GM18858 (cell line): ENCODE measurements at regions not wholly inside any gene's neighbourhood (a gene's known extent, or its start where the extent isn't known, plus 50 kb on each side); places are given as distances from the start of the nearest gene placed in this dataset.
"Not testable (repeated sequence)": the region's sequence is repeated elsewhere in the genome, so short reads cannot be mapped to it uniquely, and the experiment has no call there.

Experiments used
- ATAC-seq: cut with Tn5 transposase; IDR thresholded peaks from one replicate; pipeline ENCODE4 v1.9.1; 2021; ENCODE audit not compliant: unreplicated experiment

- ATAC-seq = no peak
Observed at GRCh38 chr7:125491137-125491536, 561.5 kb upstream of the POT1 start.

- ATAC-seq = no peak
Observed at GRCh38 chr7:125490167-125490566, 560.5 kb upstream of the POT1 start.

GRCh38 chr7:125485223-125485622 lies 555.6 kb upstream of the POT1 start:
- ATAC-seq = no peak

GRCh38 chr7:125484755-125485154 lies 555.1 kb upstream of the POT1 start:
- ATAC-seq = no peak

- ATAC-seq = no peak
Observed at GRCh38 chr7:125481323-125481722, 551.7 kb upstream of the POT1 start.

GRCh38 chr7:125480762-125481161 lies 551.1 kb upstream of the POT1 start:
- no peak for ATAC-seq

- no peak for ATAC-seq
Observed at GRCh38 chr7:125468855-125469174, 539.2 kb upstream of the POT1 start.

- no peak for ATAC-seq
Observed at GRCh38 chr7:125467996-125468854, 538.6 kb upstream of the POT1 start.

- no peak for ATAC-seq
Observed at GRCh38 chr7:125465527-125465926, 535.9 kb upstream of the POT1 start.

- no peak for ATAC-seq
Observed at GRCh38 chr7:125462615-125463014, 533.0 kb upstream of the POT1 start.

- no peak for ATAC-seq
Observed at GRCh38 chr7:125459038-125459437, 529.4 kb upstream of the POT1 start.

GRCh38 chr7:125450749-125451148 lies 521.1 kb upstream of the POT1 start:
- no peak for ATAC-seq

GRCh38 chr7:125445836-125446235 lies 516.2 kb upstream of the POT1 start:
- no peak for ATAC-seq

- ATAC-seq = no peak
Observed at GRCh38 chr7:125444864-125445263, 515.2 kb upstream of the POT1 start.

- ATAC-seq = no peak
Observed at GRCh38 chr7:125436220-125436619, 506.6 kb upstream of the POT1 start.

GRCh38 chr7:125431349-125431748 lies 501.7 kb upstream of the POT1 start:
- no peak for ATAC-seq

- no peak for ATAC-seq
Observed at GRCh38 chr7:125430013-125430412, 500.4 kb upstream of the POT1 start.

GRCh38 chr7:125427676-125428075 lies 498.1 kb upstream of the POT1 start:
- ATAC-seq = no peak

GRCh38 chr7:125425506-125425905 lies 495.9 kb upstream of the POT1 start:
- ATAC-seq = no peak

GRCh38 chr7:125424721-125425120 lies 495.1 kb upstream of the POT1 start:
- no peak for ATAC-seq

- no peak for ATAC-seq
Observed at GRCh38 chr7:125423458-125424155, 494.0 kb upstream of the POT1 start.

- not testable (repeated sequence) for ATAC-seq
Observed at GRCh38 chr7:125421407-125421806, 491.8 kb upstream of the POT1 start.
